ENCODE measurements at regions not wholly inside any gene's neighbourhood (a gene's known extent, or its start where the extent isn't known, plus 50 kb on each side); places are given as distances from the start of the nearest gene placed in this dataset.

DNA sequence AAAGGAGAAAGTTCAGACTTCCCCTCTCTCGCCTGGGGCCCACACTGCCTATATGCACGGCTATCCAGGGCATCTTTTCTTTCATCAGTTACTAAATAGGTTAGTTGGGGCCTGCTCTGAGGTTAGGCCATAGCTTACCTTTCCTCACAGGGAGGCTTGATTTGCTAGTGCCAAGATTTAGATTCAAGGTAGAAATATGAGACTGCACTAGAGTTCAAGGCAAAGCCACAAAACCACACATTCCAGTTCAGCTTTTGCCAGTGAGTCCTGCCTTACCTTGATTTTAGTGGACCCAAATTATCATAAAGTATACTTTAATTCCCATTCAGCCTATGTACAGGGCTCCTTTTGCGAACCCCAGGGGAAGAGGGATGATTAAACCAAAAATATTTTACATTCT is 762.8 kb downstream of the PDHA2 start:
- H3K36me3 Mint-ChIP-seq (ENCODE audit: low read depth) = no peaks in the 10 kb centered on the region
- peaks cover 17% of the 10 kb centered on the region for H3K4me1 Mint-ChIP-seq
- H3K27ac Mint-ChIP-seq = no peak overlapping the region
- H3K9me3 Mint-ChIP-seq = no peaks in the 10 kb centered on the region
- no peaks in the 10 kb centered on the region for H3K27me3 Mint-ChIP-seq (ENCODE audit: low read depth)
- TF ChIP-seq, protein P1, sequence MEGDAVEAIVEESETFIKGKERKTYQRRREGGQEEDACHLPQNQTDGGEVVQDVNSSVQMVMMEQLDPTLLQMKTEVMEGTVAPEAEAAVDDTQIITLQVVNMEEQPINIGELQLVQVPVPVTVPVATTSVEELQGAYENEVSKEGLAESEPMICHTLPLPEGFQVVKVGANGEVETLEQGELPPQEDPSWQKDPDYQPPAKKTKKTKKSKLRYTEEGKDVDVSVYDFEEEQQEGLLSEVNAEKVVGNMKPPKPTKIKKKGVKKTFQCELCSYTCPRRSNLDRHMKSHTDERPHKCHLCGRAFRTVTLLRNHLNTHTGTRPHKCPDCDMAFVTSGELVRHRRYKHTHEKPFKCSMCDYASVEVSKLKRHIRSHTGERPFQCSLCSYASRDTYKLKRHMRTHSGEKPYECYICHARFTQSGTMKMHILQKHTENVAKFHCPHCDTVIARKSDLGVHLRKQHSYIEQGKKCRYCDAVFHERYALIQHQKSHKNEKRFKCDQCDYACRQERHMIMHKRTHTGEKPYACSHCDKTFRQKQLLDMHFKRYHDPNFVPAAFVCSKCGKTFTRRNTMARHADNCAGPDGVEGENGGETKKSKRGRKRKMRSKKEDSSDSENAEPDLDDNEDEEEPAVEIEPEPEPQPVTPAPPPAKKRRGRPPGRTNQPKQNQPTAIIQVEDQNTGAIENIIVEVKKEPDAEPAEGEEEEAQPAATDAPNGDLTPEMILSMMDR (IDR thresholded peaks at IDR 0.05; ENCODE audit: unreplicated experiment in 3 of 3) = no peak
- no peak overlapping the region for H3K4me3 Mint-ChIP-seq

DNA sequence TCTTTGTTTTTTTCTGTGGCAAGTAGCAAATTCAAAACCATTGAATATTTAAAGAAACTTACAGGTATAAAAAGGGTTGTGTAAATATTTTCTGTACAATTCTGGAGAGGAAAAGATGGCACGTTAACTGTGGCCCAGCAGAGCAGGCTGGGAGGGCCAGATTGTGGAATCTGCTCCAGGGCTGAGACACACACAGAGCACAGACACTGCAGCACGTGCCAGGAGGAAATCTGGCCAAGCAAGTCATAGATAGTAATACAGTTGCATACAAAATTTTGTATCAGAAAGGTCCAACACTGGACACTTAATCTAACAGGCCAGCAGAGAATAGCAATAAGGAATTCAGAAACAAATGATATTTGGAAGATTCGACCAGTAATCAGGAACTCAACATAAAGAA is 763.7 kb downstream of the PDHA2 start:
- no peak overlapping the region for H3K27ac Mint-ChIP-seq
- H3K27me3 Mint-ChIP-seq (ENCODE audit: low read depth) = no peaks in the 10 kb centered on the region
- H3K9me3 Mint-ChIP-seq = no peaks in the 10 kb centered on the region
- H3K36me3 Mint-ChIP-seq (ENCODE audit: low read depth) = no peaks in the 10 kb centered on the region
- TF ChIP-seq, protein P1 (IDR thresholded peaks at IDR 0.05; ENCODE audit: unreplicated experiment in 3 of 3) = no peak
- H3K4me3 Mint-ChIP-seq = no peak overlapping the region
- peaks cover 9% of the 10 kb centered on the region for H3K4me1 Mint-ChIP-seq

- H3K27ac Mint-ChIP-seq = no peak overlapping the region
- TF ChIP-seq, protein P1 (IDR thresholded peaks at IDR 0.05; ENCODE audit: unreplicated experiment in 3 of 3) = no peak
- no peaks in the 10 kb centered on the region for H3K9me3 Mint-ChIP-seq
- peaks cover 9% of the 10 kb centered on the region for H3K4me1 Mint-ChIP-seq
- H3K27me3 Mint-ChIP-seq (ENCODE audit: low read depth) = no peaks in the 10 kb centered on the region
- no peaks in the 10 kb centered on the region for H3K36me3 Mint-ChIP-seq (ENCODE audit: low read depth)
- no peak overlapping the region for H3K4me3 Mint-ChIP-seq
Measured at GRCh38 chr4:96606451-96606850, 766.6 kb downstream of the PDHA2 start.

GRCh38 chr4:96626023-96626422 is 786.1 kb downstream of the PDHA2 start:
- H3K4me3 Mint-ChIP-seq = no peak overlapping the region
- TF ChIP-seq, protein P1 (IDR thresholded peaks at IDR 0.05; ENCODE audit: unreplicated experiment in 3 of 3) = no peak
- no peaks in the 10 kb centered on the region for H3K27me3 Mint-ChIP-seq (ENCODE audit: low read depth)
- peaks cover 13% of the 10 kb centered on the region for H3K4me1 Mint-ChIP-seq
- H3K36me3 Mint-ChIP-seq (ENCODE audit: low read depth) = no peaks in the 10 kb centered on the region
- no peaks in the 10 kb centered on the region for H3K9me3 Mint-ChIP-seq
- peak overlapping the region; percentile 19 to 76 (median 76) for H3K27ac Mint-ChIP-seq

DNA sequence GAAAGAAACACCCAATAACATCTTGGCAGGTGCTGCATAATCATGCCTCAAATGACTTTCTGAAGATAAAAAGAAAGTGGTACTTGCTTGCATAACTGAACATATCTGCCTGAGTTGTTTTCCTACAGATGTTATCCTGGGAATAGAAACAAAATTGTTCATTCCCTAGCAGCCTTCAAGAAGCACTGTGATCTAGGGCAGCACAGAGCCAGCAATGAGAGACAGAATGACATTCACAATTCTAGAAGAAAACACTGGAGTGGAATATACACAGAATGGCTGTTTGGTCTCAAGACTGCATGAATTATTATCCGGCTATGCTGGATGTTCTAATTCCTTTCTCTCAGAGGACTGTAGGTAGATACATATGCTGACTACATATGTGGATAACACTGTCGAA is 790.9 kb downstream of the PDHA2 start:
- H3K27ac Mint-ChIP-seq = no peak overlapping the region
- no peaks in the 10 kb centered on the region for H3K27me3 Mint-ChIP-seq (ENCODE audit: low read depth)
- no peaks in the 10 kb centered on the region for H3K36me3 Mint-ChIP-seq (ENCODE audit: low read depth)
- TF ChIP-seq, protein P1 (IDR thresholded peaks at IDR 0.05; ENCODE audit: unreplicated experiment in 3 of 3) = no peak
- H3K4me3 Mint-ChIP-seq = no peak overlapping the region
- no peaks in the 10 kb centered on the region for H3K9me3 Mint-ChIP-seq
- peaks cover 8% of the 10 kb centered on the region for H3K4me1 Mint-ChIP-seq

- no peaks in the 10 kb centered on the region for H3K9me3 Mint-ChIP-seq
- TF ChIP-seq, protein P1 (IDR thresholded peaks at IDR 0.05; ENCODE audit: unreplicated experiment in 3 of 3) = no peak
- H3K27me3 Mint-ChIP-seq (ENCODE audit: low read depth) = no peaks in the 10 kb centered on the region
- no peak overlapping the region for H3K4me3 Mint-ChIP-seq
- no peaks in the 10 kb centered on the region for H3K4me1 Mint-ChIP-seq
- H3K36me3 Mint-ChIP-seq (ENCODE audit: low read depth) = no peaks in the 10 kb centered on the region
- no peak overlapping the region for H3K27ac Mint-ChIP-seq
Measured at GRCh38 chr4:96637971-96638412, 798.1 kb downstream of the PDHA2 start.
